Breast epithelium (tissue), 3 donors: ENCODE measurements at regions not wholly inside any gene's neighbourhood (a gene's known extent, or its start where the extent isn't known, plus 50 kb on each side); places are given as distances from the start of the nearest gene placed in this dataset.

Experiments used
- POLR2A ChIP-seq: fragments of 450-650 bp; IDR thresholded peaks from one replicate; pipeline ENCODE4 v1.6.1; 2016; ENCODE audit warnings: antibody characterized with exemption, mild to moderate bottlenecking, moderate library complexity
- POLR2AphosphoS5 ChIP-seq, 3 donors: sonication (generic); formaldehyde crosslinking; IDR thresholded peaks; one replicate each; pipeline ENCODE4 v1.6.1; 2017; ENCODE audit warnings: antibody characterized with exemption in 3 of 3
- TF ChIP-seq, protein P1 (sequence below), 3 donors: fragments of 450-650 bp; IDR thresholded peaks; one replicate each; pipeline ENCODE4 v1.5.1; 2016 to 2017; ENCODE audit warnings: antibody characterized with exemption in 3 of 3, mild to moderate bottlenecking in 3 of 3, moderate library complexity in 3 of 3

DNA sequence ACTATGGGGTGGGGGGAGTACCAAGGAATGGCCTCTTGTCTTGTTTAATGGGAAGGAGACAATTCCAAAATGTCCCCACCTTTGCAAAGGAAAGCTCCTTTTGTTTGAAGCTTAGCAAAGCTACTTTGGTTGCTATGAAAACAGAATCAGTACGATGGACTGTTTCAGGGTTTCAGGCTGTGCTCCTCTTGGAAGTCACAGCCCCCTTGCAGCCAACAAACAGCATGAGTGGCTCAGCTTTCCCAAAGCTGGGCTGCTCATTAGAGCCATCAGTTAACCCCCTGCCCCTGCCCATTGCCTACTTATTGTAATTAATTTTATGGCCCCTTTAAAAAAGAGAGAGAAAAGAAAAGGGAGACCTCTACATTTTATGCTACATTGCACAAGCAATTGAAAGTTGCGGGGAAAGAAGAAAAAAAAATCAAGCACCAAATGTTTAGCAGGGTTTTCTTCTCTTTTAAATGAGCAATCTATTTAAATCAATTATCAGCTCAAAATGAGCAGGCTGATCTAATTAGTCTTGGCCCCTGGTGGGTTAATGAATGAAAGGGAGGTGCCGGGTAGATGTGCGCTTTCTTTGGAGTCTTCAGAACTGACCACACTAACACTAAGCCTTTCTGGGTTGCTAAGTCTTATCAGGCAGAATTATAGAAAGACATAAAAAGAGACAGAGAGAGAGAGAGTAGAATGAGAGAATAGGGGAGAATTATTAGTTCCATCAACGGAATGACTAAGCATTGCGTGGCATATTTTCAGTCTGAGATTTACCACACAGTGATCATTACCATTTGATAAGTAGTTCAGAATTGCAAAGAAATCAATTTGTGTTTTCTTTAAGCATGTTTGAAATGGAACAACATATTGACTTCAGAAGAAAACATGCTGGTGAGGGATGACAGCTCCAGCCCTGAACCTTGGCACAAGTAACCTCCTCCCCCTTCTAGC, 284.9 kb downstream of the INSIG2 start:
- TF ChIP-seq POLR2AphosphoS5 (IDR thresholded peaks at IDR 0.05): no peak
- TF ChIP-seq POLR2A: no peak
- TF ChIP-seq, protein P1, sequence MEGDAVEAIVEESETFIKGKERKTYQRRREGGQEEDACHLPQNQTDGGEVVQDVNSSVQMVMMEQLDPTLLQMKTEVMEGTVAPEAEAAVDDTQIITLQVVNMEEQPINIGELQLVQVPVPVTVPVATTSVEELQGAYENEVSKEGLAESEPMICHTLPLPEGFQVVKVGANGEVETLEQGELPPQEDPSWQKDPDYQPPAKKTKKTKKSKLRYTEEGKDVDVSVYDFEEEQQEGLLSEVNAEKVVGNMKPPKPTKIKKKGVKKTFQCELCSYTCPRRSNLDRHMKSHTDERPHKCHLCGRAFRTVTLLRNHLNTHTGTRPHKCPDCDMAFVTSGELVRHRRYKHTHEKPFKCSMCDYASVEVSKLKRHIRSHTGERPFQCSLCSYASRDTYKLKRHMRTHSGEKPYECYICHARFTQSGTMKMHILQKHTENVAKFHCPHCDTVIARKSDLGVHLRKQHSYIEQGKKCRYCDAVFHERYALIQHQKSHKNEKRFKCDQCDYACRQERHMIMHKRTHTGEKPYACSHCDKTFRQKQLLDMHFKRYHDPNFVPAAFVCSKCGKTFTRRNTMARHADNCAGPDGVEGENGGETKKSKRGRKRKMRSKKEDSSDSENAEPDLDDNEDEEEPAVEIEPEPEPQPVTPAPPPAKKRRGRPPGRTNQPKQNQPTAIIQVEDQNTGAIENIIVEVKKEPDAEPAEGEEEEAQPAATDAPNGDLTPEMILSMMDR (IDR thresholded peaks at IDR 0.05): no peak
